ENCODE measurements at regions not wholly inside any gene's neighbourhood (a gene's known extent, or its start where the extent isn't known, plus 50 kb on each side); places are given as distances from the start of the nearest gene placed in this dataset.
A peak's percentile ranks its signal among the peaks of the same experiment; 100 is the strongest.
"Not testable (repeated sequence)": the region's sequence is repeated elsewhere in the genome, so short reads cannot be mapped to it uniquely, and the experiment has no call there.

DNA sequence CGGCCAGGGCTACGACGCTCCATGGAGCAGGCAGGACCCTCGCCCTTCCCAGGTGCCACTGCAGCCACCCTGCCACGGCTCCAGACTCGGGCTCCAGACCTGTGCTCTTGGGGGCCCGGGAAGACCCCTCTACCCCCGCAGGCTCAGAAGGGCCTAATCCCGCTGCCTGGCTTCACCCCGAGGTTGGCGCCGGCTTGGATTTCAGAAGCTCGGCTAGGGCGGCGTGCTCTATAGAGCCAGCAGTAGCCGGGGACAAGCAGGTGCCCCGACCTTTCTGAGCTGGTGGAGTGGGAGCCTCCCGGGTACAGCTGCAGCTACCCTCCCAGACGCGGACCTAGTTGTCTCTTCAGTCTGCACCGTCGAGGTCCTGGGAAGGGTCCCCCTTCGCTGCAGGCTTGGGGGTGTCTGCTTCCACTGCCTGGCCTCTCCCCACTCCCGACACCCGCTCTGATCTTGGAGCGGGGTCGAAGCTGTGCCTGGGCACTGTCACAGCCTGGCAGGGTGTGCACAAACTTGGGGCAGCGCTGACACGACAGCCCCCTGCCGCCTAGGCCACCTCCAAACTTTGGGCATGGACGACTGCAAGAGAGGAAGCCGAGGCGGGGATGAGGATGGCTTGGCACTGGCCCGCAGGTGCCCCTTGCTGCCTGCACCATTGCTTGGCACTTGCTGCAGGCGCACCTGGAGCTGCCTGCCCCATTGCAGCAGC is 1366.1 kb upstream of the CDH9 start:
- DNase-seq = no peak

DNA sequence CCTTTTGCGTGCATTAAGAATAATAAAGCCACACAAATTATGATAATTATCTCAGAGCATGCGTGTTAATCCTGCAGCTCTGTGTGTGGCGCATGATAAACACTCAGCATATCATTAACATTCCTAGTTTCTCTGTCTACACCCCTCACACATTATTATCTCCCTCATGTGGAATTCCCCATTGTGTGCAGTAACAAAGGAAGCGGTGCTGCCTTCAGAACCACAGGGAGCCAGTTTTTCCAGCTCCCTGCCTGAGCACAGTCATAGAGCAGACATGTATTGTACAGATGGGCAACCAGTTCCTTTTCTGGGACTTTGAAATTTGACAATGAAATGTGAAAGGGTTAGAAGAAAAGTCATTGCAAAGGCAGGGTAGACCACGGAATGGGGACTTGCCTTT is 1365.5 kb upstream of the CDH9 start:
- DNase-seq = no peak

DNA sequence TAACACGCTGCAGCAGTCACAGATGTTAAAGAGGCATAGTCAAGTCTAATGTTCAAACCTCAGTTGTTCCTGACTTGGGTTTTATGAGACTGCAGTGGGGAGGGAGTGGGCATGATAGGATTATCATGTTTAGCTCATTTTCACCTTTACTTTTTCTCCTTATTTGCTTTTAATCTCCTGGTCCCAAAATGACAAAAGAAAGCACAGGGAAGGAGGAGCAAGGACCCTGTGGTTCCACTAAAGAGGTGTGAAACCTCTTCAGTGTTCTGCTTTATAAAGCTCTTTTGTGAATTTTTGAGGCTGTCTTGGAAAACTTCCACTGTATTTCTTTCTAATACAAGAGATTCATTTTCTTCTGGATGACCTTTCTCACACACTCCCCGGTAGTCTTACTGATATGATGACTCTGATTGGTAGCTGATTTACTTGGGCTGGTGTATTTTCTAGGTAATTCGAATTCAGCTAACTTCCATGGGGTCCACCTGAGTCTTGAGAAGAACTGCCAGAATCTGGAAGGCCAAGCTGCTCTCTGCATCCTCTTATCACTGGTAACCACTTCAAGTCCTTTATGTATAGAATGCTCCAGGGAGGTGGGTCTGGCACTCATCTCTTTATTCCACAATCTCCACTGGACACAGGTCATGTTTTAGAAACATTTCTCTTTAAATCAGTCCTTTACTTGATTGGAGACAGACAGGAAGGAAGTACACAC is 1364.4 kb upstream of the CDH9 start:
- DNase-seq = no peak

DNA sequence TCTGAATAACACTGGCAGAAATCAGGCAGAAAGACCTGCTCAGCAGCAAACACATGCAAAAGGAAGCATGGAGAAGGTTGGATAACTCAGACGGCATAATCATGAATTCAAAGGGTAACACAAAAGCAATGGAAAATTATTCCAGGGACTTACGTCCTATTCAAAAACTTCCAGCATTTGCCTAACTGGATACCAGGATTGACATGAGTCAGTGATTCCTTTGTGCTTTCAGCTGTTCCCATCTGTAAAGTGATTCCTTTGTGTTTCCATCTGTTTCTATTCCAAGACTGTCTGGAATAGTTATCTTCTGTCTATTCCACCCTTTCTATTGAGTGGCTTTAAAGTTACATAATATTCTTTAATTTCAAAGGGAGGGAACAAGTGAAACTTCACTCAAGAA is 1361.7 kb upstream of the CDH9 start:
- no peak for DNase-seq

DNA sequence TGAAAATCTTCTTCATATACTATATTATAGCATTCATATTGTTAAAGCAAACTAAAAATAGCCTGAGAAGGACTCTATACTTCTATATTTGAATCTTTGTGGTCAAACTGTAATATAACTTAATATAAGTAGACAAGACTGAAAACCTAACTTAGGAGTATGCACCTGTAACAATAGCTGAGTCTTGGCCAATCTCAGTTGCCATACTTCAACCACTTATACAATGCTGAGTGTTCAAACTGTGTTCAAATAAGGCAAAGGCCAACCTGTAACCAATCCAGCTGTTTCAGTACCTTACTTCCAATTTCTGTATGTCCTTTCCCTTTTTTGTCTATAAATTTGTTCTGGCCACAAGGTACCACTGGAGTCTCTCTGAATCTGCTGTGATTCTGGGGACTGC is 1360.8 kb upstream of the CDH9 start:
- DNase-seq = no peak

DNA sequence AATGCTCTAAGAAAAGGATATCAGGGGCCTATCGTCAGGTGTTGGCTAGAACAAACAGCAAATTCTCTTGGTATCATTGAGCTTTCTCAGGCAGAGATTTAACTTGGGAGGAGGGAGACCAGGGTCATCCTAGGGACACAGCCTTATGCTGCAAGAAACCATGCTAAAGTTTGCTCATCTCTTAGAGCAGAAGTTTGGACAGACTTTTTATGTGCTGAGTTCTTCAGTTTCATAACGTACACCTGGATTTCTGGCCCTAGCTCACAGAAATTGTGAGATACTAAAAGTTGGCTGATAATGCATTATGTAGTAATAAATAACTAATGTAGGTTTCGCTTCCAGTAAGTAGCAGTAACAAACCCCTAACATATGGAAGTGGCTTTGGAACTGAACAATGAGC is 1359.8 kb upstream of the CDH9 start:
- no peak for DNase-seq

DNA sequence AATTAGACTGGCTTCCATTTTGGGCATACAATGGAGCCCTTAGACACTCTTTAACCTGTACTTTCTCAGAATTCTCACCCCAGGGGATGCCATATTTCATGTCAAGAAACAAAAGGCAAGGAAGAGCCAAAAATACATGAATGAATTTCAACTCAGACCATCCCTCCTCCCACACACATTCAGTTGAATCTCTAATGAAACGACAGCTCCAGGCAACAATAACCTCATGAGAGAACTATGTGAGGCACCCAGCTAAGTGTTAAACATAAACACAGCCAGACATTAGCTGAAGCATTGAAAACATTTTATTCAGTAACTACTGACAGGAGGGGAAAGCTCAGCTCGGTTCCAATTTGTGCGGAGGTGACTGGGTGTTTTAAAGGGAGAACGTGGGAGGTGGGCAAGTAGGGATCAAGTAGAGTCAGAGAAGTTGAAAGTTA is 1359.1 kb upstream of the CDH9 start:
- DNase-seq = no peak

DNA sequence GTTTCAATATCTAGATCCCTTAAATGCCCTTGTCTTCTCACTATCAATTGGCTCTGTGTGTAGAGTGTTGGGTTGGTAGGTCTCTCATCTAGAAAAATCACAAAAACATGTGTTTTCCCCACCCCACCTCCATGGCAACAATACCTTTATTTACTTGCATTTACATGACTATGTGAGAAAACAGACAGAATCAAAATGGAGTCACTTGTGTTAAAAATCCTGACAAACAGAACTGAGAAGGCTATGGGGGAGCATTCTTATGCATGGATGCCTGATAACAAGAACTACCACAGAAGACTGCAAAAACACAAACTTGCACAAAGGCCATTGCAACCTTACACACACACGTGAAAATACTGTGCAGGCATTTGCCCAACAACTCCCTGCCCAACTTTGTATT is 1352.9 kb upstream of the CDH9 start:
- no peak for DNase-seq

DNA sequence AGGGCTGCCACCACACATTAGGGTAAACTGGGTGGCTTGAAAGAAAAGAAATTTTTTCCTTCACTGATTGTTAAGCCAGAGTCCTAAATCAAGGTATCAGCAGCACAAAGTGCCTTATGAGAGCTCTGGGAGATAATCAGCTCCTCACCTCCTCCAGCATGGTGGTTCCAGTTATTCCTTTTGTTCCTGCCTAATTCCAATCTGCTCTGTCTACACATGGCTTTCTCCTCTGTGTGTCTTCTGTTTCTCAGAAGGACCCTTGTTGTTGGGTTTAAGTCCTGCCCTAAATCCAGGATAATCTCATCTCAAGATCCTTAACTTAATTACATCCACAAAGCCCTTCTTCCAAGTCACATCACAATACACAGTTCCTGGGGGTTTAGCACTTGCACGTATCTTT is 1352.0 kb upstream of the CDH9 start:
- no peak for DNase-seq

DNA sequence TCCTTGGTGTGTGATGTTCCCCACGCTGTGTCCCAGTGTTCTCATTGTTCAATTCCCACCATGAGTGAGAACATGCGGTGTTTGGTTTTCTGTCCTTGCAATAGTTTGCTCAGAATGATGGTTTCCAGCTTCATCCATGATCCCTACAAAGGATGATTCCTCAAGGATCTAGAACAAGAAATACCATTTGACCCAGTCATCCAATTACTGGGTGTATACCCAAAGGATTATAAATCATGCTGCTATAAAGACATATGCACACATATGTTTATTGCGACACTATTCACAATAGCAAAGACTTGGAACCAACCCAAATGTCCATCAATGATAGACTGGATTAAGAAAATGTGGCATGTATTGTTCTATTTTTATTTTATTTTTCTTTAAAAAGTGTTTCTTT is 1351.3 kb upstream of the CDH9 start:
- not testable (repeated sequence) for DNase-seq

DNA sequence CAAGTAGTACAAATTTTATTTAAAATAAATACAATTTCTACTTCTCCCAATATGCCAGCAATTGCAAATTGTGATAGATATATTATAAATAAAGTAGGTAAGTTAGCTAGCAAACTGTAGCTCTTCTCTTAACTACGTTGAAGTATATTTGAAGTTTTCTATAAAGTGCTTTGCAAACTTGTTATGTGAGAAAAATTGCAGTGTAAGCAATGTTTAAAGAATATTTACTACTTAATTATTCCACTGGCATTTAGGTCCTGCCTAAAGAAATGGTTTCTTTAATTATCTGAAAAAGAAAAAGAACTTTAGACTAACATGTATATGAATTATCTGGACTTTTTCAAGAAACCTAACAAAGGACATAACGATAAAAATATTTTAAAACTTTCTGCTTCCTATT is 1350.0 kb upstream of the CDH9 start:
- DNase-seq = no peak

DNA sequence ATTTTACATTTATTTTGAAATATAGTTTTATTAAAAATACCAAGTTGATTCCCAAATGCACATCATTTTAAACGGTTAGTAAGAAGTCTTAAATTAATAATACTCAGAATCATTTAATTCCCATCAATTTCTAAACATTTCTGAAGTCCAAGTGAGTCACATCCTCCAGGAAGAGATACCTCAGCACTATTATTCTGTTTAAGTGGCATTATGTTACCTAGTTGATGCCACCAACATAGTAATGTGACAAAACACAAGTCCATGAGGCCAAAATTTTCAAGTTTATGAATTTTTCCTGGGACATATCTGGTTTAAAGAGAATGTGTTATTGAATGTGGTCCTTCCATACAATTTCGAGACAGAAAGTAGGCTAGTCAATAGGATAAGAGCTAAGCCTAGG is 1348.3 kb upstream of the CDH9 start:
- no peak for DNase-seq

DNA sequence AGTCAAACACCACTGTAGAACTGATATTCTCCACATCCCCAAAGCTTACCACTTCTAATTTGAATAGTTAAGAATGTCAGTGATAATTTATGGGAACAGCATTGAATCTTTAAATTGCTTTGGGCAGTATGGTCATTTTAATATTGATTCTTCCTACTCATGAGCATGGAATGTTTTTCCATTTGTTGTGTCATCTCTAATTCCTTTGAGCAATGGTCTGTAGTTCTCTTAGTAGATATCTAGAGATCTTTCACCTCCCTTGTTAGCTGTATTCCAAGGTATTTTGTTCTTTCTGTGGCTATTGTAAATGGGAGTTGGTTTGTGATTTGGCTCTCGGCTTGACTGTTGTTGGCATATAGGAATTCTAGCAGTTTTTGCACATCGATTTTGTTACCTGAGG is 1341.8 kb upstream of the CDH9 start:
- no peak for DNase-seq

DNA sequence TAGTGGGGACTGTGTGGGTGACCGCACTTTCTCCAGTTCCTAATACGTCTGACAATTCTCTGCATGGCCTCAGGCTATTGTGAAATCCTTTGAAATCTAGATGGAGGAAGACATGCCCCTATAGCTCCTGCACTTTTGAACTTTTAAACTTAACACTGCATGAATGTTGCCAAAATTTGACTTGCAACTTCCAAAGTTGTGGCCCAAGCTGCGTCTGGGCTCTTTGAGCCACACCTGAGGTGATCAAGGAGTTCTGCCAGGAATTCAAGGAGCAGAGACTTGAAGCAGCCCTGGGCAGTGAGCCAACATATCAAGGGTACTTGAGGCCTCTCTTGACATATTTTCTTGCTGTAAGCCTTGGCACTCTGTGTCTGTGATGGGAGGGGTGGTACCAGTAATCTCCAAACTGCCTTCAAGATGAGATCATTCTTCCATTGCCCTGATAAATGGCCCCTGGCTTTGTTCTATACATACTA is 1336.1 kb upstream of the CDH9 start:
- DNase-seq = no peak

DNA sequence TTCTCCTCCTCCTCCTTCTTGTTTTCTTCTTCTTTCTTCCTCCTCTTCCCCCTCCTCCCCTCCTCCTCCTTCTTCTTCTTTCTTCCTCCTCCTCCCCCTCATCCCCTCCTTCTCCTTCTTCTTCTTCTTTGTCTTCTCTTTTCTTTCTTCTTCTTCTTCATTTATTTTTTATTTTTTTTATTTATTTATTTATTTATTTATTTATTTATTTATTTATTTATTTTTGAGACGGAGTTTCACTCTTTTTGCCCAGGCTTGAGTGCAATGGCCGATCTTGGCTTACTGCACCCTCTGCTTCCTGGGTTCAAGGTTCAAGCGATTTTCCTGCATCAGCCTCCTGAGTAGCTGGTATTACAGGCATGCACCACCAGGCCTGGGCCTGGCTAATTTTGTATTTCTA is 1332.5 kb upstream of the CDH9 start:
- DNase-seq = no peak

DNA sequence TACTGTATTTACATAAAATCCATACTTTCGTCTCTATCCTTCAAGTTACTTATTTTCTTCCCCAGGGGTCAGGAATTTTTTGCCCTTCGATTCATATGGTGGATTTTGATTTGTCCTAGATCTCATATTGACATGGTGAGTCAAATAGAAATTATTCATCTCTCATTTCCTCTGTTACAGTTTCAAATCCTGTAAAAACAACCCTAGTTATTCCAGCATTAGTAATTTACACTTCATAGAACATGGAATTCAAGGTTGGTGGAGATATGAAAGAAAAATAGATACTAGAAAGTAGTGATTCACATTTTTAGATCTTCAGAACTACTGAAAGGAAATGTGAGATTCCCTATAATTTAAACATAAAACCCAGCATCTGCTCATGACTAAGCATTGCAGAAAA is 1331.0 kb upstream of the CDH9 start:
- DNase-seq = no peak

DNA sequence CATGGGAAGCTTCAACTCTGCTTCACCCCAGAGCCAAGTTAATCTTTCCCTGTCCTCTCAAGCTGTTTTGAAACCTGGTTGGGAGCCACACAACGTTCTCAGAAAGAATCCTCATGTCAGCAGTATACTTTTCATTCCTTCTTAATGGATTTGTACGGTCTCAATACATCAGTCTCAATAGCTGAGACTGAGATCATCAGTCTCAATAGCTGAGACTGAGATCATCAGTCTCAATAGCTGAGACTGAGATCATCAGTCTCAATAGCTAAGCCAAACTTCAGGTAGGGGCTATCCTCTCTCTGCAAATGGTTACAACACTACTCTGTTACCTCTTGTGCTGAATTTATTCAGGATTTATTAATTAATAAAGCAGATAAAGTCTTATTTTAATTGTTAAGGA is 1317.4 kb upstream of the CDH9 start:
- DNase-seq = peak; percentile 4

DNA sequence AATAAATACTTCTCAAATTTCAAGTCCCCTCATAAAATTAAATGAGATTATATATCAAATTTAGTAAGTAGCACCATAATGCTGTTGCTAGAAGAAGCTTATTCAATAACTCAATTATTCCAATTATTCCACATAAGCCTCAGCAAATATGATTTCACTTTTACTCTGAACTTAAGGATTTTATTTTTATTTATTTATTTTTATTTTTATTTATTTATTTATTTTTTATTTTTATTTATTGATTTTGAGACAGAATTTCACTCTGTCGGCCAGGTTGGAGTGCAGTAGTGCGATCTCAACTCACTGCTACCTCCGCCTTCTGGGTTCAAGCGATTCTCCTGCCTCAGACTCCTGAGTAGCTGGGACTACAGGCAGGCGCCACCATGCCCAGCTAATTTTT is 1308.3 kb upstream of the CDH9 start:
- DNase-seq = no peak

DNA sequence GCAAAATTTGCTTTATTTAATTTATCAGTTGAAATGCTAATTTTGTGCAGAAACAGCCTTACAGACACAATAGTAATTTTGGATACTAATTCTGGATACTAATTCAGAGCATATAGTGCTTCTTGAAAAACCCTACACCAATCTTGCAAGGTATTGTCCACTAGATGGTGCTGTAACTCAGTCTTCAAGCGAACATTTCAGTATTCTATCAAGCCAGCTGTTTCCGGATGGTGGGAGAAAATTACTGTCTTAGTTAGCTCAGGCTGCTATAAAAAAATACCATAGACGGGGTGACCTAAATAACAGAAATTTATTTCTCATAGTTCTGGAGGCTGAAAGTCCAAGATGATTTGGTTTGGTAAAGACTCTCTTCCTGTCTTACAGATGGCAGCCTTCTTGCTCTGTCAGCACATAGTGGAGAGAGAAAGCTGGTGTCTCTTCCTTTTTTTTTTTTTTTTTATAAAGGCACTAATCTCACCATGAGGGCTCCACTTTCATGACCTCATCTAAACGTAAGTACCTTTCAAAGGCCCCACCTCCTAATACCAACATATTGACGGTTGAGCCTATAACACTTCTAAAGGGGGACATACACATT is 1306.5 kb upstream of the CDH9 start:
- DNase-seq = no peak

DNA sequence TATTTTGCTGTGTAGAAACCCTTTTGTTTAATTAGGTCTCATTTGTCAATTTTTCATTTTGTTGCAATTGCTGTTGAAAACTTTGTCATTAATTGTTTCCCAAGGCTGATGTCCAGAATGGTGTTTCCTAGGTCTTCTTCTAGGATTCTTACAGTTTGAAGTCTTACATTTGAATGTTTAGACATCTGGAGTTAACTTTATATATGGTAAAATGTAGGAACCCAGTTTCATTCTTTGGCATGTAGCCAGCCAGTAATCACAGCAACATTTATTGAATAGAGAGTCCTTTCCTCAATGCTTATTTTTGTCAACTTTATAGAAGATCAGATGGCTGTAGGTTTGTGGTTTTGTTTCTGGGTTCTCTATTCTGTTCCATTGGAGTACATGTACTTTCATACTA is 1290.8 kb upstream of the CDH9 start:
- no peak for DNase-seq

DNA sequence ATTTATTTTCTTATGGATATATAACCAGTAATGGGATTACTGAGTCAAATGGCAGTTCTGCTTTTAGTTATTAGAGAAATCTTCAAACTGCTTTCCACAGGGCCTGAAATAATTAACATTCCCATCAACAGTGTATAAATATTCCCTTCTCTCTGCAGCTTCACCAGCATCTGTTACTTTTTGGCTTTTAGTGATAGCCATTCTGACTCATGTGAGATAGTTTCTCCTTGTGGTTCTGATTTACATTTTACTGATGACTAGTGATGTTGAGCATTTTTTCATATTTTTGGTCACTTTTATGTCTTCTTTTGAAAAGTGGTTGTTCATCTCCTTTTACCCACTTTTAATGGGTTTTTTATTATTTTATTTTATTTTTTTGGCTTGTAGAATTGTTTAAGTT is 1290.3 kb upstream of the CDH9 start:
- DNase-seq = no peak

DNA sequence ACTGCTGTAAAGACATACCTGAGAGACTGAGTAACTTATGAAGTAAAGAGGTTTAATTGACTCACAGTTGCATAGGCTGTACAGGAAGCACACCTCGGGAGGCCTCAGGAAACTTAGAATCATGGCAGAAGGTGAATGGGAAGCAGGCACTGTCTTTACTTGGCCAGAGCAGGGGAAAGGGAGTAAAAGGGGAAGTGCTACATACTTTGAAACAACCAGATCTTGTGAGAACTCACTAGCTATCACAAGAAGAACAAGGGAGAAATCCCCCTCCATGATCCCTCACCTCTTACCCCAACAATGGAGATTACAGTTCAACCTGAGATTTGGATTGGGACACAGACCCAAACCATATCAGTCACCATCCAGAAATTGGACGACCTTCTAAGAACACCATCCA is 1285.8 kb upstream of the CDH9 start:
- no peak for DNase-seq

DNA sequence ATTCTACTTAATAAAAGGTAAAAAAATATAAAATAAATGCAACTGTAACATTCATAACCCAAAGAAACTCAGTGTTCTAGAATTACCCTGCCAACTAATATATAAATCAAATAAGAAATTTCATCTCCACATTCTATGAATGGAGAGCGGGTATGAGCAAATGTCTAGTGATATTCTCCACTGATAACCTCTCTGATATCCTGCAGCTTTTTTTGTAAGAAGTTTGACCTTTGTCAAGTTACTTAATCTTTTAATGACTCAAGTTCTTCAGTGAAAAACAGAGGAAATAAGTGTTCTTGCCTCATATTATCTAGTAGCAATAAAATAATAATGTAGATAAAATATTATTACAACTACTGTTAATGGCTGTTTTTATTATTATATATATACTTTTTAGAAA is 1275.6 kb upstream of the CDH9 start:
- DNase-seq = no peak
